Activated CD4-positive, alpha-beta memory T cell treated with anti-CD3 and anti-CD28 coated beads for 36 hours (primary cell): ENCODE measurements at regions not wholly inside any gene's neighbourhood (a gene's known extent, or its start where the extent isn't known, plus 50 kb on each side); places are given as distances from the start of the nearest gene placed in this dataset.
"Not testable (repeated sequence)": the region's sequence is repeated elsewhere in the genome, so short reads cannot be mapped to it uniquely, and the experiment has no call there.

Experiments
- CTCF ChIA-PET: fragments of 350-600 bp; sonication (Branson Sonifier 250); formaldehyde crosslinking; loops from one replicate; lab custom pipeline; 2021; ENCODE audit warnings: antibody characterized with exemption, inconsistent platforms; lab: Charles Lee
- POLR2A ChIA-PET: fragments of 350-600 bp; sonication (Branson Sonifier 250); formaldehyde crosslinking; loops from one replicate; lab custom pipeline; 2021; ENCODE audit warnings: antibody characterized with exemption; lab: Charles Lee
- DNase-seq: peaks from one replicate; pipeline ENCODE4 v3.0.0-alpha.2; 2020
- H3K27ac Mint-ChIP-seq: one replicate; pipeline ENCODE4 v1.8.0; 2021; ENCODE audit warnings: mixed read lengths
- H3K27me3 Mint-ChIP-seq: one replicate; pipeline ENCODE4 v1.8.0; 2021; ENCODE audit warnings: mixed read lengths
- H3K36me3 Mint-ChIP-seq: one replicate; pipeline ENCODE4 v1.8.0; 2021; ENCODE audit warnings: mixed read lengths
- H3K4me1 Mint-ChIP-seq: one replicate; pipeline ENCODE4 v1.8.0; 2021; ENCODE audit warnings: low read depth, mixed read lengths
- H3K4me3 Mint-ChIP-seq: one replicate; pipeline ENCODE4 v1.8.0; 2021; ENCODE audit warnings: mild to moderate bottlenecking, mixed read lengths
- H3K9me3 Mint-ChIP-seq: one replicate; pipeline ENCODE4 v1.8.0; 2021; ENCODE audit warnings: mixed read lengths
- intact Hi-C: fragments of 100-400 bp; cut with micrococcal nuclease; formaldehyde crosslinking; loops from one replicate; pipeline ENCODE4 v1.15.1; 2023

- Mint-ChIP-seq H3K27ac (no peak overlapping the region), H3K27me3 (peaks cover 10% of the 10 kb centered on the region), H3K4me3 (no peak overlapping the region), H3K4me1 (no peaks in the 10 kb centered on the region), H3K36me3 (no peaks in the 10 kb centered on the region), H3K9me3 (no peaks in the 10 kb centered on the region)
- no peak for DNase-seq
- intact Hi-C loops: no loop called here
- ChIA-PET POLR2A (no interaction called here), CTCF (no interaction called here)
Observed at GRCh38 chr3:187504435-187504834, 136.2 kb downstream of the RTP4 start.

GRCh38 chr3:187498211-187498724 is 130.1 kb downstream of the RTP4 start:
- intact Hi-C loops: no loop called here
- CTCF ChIA-PET: no interaction called here
- no peak for DNase-seq
- H3K36me3 Mint-ChIP-seq: no peaks in the 10 kb centered on the region
- POLR2A ChIA-PET: no interaction called here
- no peak overlapping the region for H3K4me3 Mint-ChIP-seq
- H3K27ac Mint-ChIP-seq: no peak overlapping the region
- no peaks in the 10 kb centered on the region for H3K9me3 Mint-ChIP-seq
- H3K4me1 Mint-ChIP-seq: no peaks in the 10 kb centered on the region
- H3K27me3 Mint-ChIP-seq: peaks cover 14% of the 10 kb centered on the region

GRCh38 chr3:187497052-187497451 is 128.9 kb downstream of the RTP4 start:
- ChIA-PET CTCF (interaction anchor here (0.6 kb wide), 1 partner anchor 178 kb away, joined by 3 read pairs; no protein-coding TSS in a partner anchor), POLR2A (no interaction called here)
- Mint-ChIP-seq H3K36me3 (no peaks in the 10 kb centered on the region), H3K27ac (no peak overlapping the region), H3K4me1 (no peaks in the 10 kb centered on the region), H3K27me3 (peaks cover 18% of the 10 kb centered on the region), H3K9me3 (no peaks in the 10 kb centered on the region), H3K4me3 (no peak overlapping the region)
- intact Hi-C loops: no loop called here
- no peak for DNase-seq

- DNase-seq, H3K9me3 Mint-ChIP-seq, POLR2A ChIA-PET, H3K4me1 Mint-ChIP-seq, H3K4me3 Mint-ChIP-seq, intact Hi-C loops, CTCF ChIA-PET, H3K27ac Mint-ChIP-seq, H3K36me3 Mint-ChIP-seq: not testable (repeated sequence)
- peaks cover 13% of the 10 kb centered on the region for H3K27me3 Mint-ChIP-seq
Observed at GRCh38 chr3:187494056-187494455, 125.9 kb downstream of the RTP4 start.

- Mint-ChIP-seq H3K27ac (no peak overlapping the region), H3K4me3 (no peak overlapping the region), H3K36me3 (no peaks in the 10 kb centered on the region), H3K4me1 (no peaks in the 10 kb centered on the region), H3K27me3 (peaks cover 22% of the 10 kb centered on the region), H3K9me3 (no peaks in the 10 kb centered on the region)
- intact Hi-C loops: no loop called here
- ChIA-PET POLR2A (no interaction called here), CTCF (no interaction called here)
- DNase-seq: no peak
Observed at GRCh38 chr3:187491371-187491770, 123.2 kb downstream of the RTP4 start.

- peaks cover 25% of the 10 kb centered on the region for H3K27me3 Mint-ChIP-seq
- no peak overlapping the region for H3K27ac Mint-ChIP-seq
- POLR2A ChIA-PET: no interaction called here
- CTCF ChIA-PET: interaction anchor here (1.4 kb wide), 1 partner anchor 9 kb away, joined by 4 read pairs; no protein-coding TSS in a partner anchor
- no peaks in the 10 kb centered on the region for H3K9me3 Mint-ChIP-seq
- H3K4me1 Mint-ChIP-seq: no peaks in the 10 kb centered on the region
- H3K4me3 Mint-ChIP-seq: no peak overlapping the region
- DNase-seq: no peak
- H3K36me3 Mint-ChIP-seq: no peaks in the 10 kb centered on the region
- intact Hi-C loops: no loop called here
Observed at GRCh38 chr3:187490366-187490765, 122.2 kb downstream of the RTP4 start.

- Mint-ChIP-seq H3K4me3 (no peak overlapping the region), H3K36me3 (no peaks in the 10 kb centered on the region), H3K9me3 (no peaks in the 10 kb centered on the region), H3K27me3 (peaks cover 27% of the 10 kb centered on the region), H3K27ac (no peak overlapping the region), H3K4me1 (no peaks in the 10 kb centered on the region)
- DNase-seq: no peak
- intact Hi-C loops: no loop called here
- POLR2A ChIA-PET: no interaction called here
- CTCF ChIA-PET: no interaction called here
Observed at GRCh38 chr3:187484547-187485295, 116.5 kb downstream of the RTP4 start.

- intact Hi-C loops: no loop called here
- H3K4me3 Mint-ChIP-seq: no peak overlapping the region
- no peaks in the 10 kb centered on the region for H3K4me1 Mint-ChIP-seq
- H3K27me3 Mint-ChIP-seq: peaks cover 16% of the 10 kb centered on the region
- no peak for DNase-seq
- no peak overlapping the region for H3K27ac Mint-ChIP-seq
- H3K9me3 Mint-ChIP-seq: peaks cover 5% of the 10 kb centered on the region
- ChIA-PET CTCF (interaction anchor here (0.6 to 2.7 kb wide), 3 partner anchors 9 to 566 kb away, joined by 3 to 11 read pairs (median 4); no protein-coding TSS in a partner anchor), POLR2A (no interaction called here)
- no peaks in the 10 kb centered on the region for H3K36me3 Mint-ChIP-seq
Observed at GRCh38 chr3:187481426-187481825, 113.2 kb downstream of the RTP4 start.

GRCh38 chr3:187475613-187476012 is 107.4 kb downstream of the RTP4 start:
- peaks cover 21% of the 10 kb centered on the region for H3K9me3 Mint-ChIP-seq
- DNase-seq, H3K27me3 Mint-ChIP-seq, H3K36me3 Mint-ChIP-seq, CTCF ChIA-PET, POLR2A ChIA-PET, H3K27ac Mint-ChIP-seq, intact Hi-C loops, H3K4me3 Mint-ChIP-seq, H3K4me1 Mint-ChIP-seq: not testable (repeated sequence)

- ChIA-PET CTCF (no interaction called here), POLR2A (no interaction called here)
- Mint-ChIP-seq H3K27ac (no peak overlapping the region), H3K9me3 (peaks cover 21% of the 10 kb centered on the region), H3K27me3 (peaks cover 4% of the 10 kb centered on the region), H3K36me3 (peaks cover 5% of the 10 kb centered on the region), H3K4me1 (no peaks in the 10 kb centered on the region), H3K4me3 (no peak overlapping the region)
- no peak for DNase-seq
- intact Hi-C loops: no loop called here
Observed at GRCh38 chr3:187473778-187474406, 105.7 kb downstream of the RTP4 start.

- H3K9me3 Mint-ChIP-seq, H3K4me1 Mint-ChIP-seq, DNase-seq, H3K4me3 Mint-ChIP-seq, H3K27ac Mint-ChIP-seq, CTCF ChIA-PET, POLR2A ChIA-PET, intact Hi-C loops, H3K36me3 Mint-ChIP-seq: not testable (repeated sequence)
- H3K27me3 Mint-ChIP-seq: peaks cover 16% of the 10 kb centered on the region
Observed at GRCh38 chr3:187466306-187466705, 98.1 kb downstream of the RTP4 start.

- Mint-ChIP-seq H3K9me3 (no peaks in the 10 kb centered on the region), H3K4me3 (no peak overlapping the region), H3K36me3 (no peaks in the 10 kb centered on the region), H3K4me1 (no peaks in the 10 kb centered on the region), H3K27me3 (peaks cover 16% of the 10 kb centered on the region), H3K27ac (no peak overlapping the region)
- POLR2A ChIA-PET: no interaction called here
- intact Hi-C loops: no loop called here
- CTCF ChIA-PET: interaction anchor here (0.5 kb wide), 1 partner anchor 146 kb away, joined by 3 read pairs; no protein-coding TSS in a partner anchor
- DNase-seq: no peak
Observed at GRCh38 chr3:187465503-187465902, 97.3 kb downstream of the RTP4 start.
